Activated CD8-positive, alpha-beta T cell treated with anti-CD3 and anti-CD28 coated beads for 36 hours (primary cell): ENCODE measurements at regions not wholly inside any gene's neighbourhood (a gene's known extent, or its start where the extent isn't known, plus 50 kb on each side); places are given as distances from the start of the nearest gene placed in this dataset.

Experiments
- ATAC-seq: fragments of 200-7000 bp; cut with Tn5 transposase; one replicate; pipeline ENCODE4 v1.10.0; 2021; ENCODE audit warnings: mild to moderate bottlenecking, moderate library complexity
- CTCF ChIA-PET: fragments of 350-600 bp; sonication (Branson Sonifier 250); formaldehyde crosslinking; loops from one replicate; lab custom pipeline; 2021; ENCODE audit warnings: antibody characterized with exemption; lab: Charles Lee
- POLR2A ChIA-PET: fragments of 350-600 bp; sonication (Branson Sonifier 250); formaldehyde crosslinking; loops from one replicate; lab custom pipeline; 2021; ENCODE audit warnings: antibody characterized with exemption; lab: Charles Lee
- DNase-seq: peaks from one replicate; pipeline ENCODE4 v3.0.0-alpha.2; 2020
- H3K27ac Mint-ChIP-seq: one replicate; pipeline ENCODE4 v1.8.0; 2021; ENCODE audit warnings: mild to moderate bottlenecking, mixed read lengths
- H3K27me3 Mint-ChIP-seq: one replicate; pipeline ENCODE4 v1.8.0; 2021; ENCODE audit warnings: mixed read lengths
- H3K36me3 Mint-ChIP-seq: one replicate; pipeline ENCODE4 v1.8.0; 2021; ENCODE audit warnings: low read depth, mixed read lengths
- H3K4me1 Mint-ChIP-seq: one replicate; pipeline ENCODE4 v1.8.0; 2021; ENCODE audit warnings: low read depth, mixed read lengths
- H3K4me3 Mint-ChIP-seq: one replicate; pipeline ENCODE4 v1.8.0; 2021; ENCODE audit warnings: mild to moderate bottlenecking, moderate library complexity, mixed read lengths
- H3K9me3 Mint-ChIP-seq: one replicate; pipeline ENCODE4 v1.8.0; 2021; ENCODE audit warnings: mixed read lengths
- CTCF ChIP-seq: fragments of 200-600 bp; IDR thresholded peaks from one replicate; pipeline ENCODE4 v1.8.0; 2022; ENCODE audit warnings: antibody characterized with exemption, mild to moderate bottlenecking
- intact Hi-C: fragments of 100-400 bp; cut with micrococcal nuclease; formaldehyde crosslinking; loops from one replicate; pipeline ENCODE4 v1.10.0; 2022

- ATAC-seq (peak; percentile 77), DNase-seq (peak; percentile 64)
- ChIA-PET POLR2A (no interaction called here), CTCF (interaction anchor here (1.0 kb wide), 1 partner anchor 367 kb away, joined by 3 read pairs; no protein-coding TSS in a partner anchor)
- H3K4me3 Mint-ChIP-seq: no peak overlapping the region
- H3K36me3 Mint-ChIP-seq: no peaks in the 10 kb centered on the region
- intact Hi-C loops: loop anchor here (5.0 to 10.0 kb wide), 3 partner anchors 181 to 1352 kb away; no protein-coding TSS in a partner anchor
- H3K27me3 Mint-ChIP-seq: peaks cover 7% of the 10 kb centered on the region
- TF ChIP-seq CTCF: peak; percentile 90
- H3K4me1 Mint-ChIP-seq: peaks cover 2% of the 10 kb centered on the region
- H3K9me3 Mint-ChIP-seq: no peaks in the 10 kb centered on the region
- no peak overlapping the region for H3K27ac Mint-ChIP-seq
Observed at GRCh38 chr2:204325468-204325867, 219.8 kb upstream of the PARD3B start.

DNA sequence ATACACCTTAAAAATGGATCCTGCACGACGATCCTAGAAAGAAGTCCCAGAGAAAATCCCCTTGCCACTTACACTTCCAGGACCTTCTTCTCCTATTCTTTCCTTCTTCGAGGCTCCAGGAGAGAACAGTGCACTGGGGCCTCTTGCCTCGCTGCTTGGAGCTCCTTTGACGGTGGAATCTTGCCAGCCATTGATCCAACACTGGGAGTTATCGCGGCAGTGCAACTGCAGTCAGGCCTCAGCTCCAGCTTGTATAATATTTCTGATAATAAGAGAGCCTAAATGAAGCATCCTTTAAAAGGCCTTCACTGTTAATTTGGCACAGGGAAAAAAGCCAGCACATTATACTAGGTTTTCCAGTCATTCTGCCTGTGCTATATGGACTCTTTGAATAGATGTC, 216.9 kb upstream of the PARD3B start:
- peaks cover 5% of the 10 kb centered on the region for H3K27me3 Mint-ChIP-seq
- H3K9me3 Mint-ChIP-seq: no peaks in the 10 kb centered on the region
- ChIA-PET POLR2A (no interaction called here), CTCF (no interaction called here)
- H3K4me3 Mint-ChIP-seq: no peak overlapping the region
- peaks cover 2% of the 10 kb centered on the region for H3K4me1 Mint-ChIP-seq
- no peak for TF ChIP-seq CTCF
- H3K27ac Mint-ChIP-seq: no peak overlapping the region
- ATAC-seq (no peak), DNase-seq (no peak)
- intact Hi-C loops: loop anchor here (5.0 to 10.0 kb wide), 3 partner anchors 184 to 1349 kb away; no protein-coding TSS in a partner anchor
- no peaks in the 10 kb centered on the region for H3K36me3 Mint-ChIP-seq

- no peak overlapping the region for H3K4me3 Mint-ChIP-seq
- peaks cover 7% of the 10 kb centered on the region for H3K27me3 Mint-ChIP-seq
- H3K36me3 Mint-ChIP-seq: no peaks in the 10 kb centered on the region
- H3K9me3 Mint-ChIP-seq: no peaks in the 10 kb centered on the region
- DNase-seq (no peak), ATAC-seq (no peak)
- peaks cover 2% of the 10 kb centered on the region for H3K4me1 Mint-ChIP-seq
- ChIA-PET POLR2A (no interaction called here), CTCF (no interaction called here)
- intact Hi-C loops: loop anchor here (5.0 to 10.0 kb wide), 3 partner anchors 184 to 1348 kb away; no protein-coding TSS in a partner anchor
- no peak for TF ChIP-seq CTCF
- no peak overlapping the region for H3K27ac Mint-ChIP-seq
Observed at GRCh38 chr2:204329016-204329415, 216.3 kb upstream of the PARD3B start.

GRCh38 chr2:204329532-204329931, 215.7 kb upstream of the PARD3B start:
- H3K27me3 Mint-ChIP-seq: peaks cover 4% of the 10 kb centered on the region
- no peaks in the 10 kb centered on the region for H3K9me3 Mint-ChIP-seq
- intact Hi-C loops: loop anchor here (5.0 to 10.0 kb wide), 3 partner anchors 185 to 1348 kb away; no protein-coding TSS in a partner anchor
- no peaks in the 10 kb centered on the region for H3K36me3 Mint-ChIP-seq
- DNase-seq: no peak
- no peak overlapping the region for H3K27ac Mint-ChIP-seq
- no peak for TF ChIP-seq CTCF
- ATAC-seq: no peak
- no peak overlapping the region for H3K4me3 Mint-ChIP-seq
- ChIA-PET CTCF (no interaction called here), POLR2A (no interaction called here)
- H3K4me1 Mint-ChIP-seq: peaks cover 2% of the 10 kb centered on the region

GRCh38 chr2:204331180-204331579, 214.1 kb upstream of the PARD3B start:
- Mint-ChIP-seq H3K9me3 (no peaks in the 10 kb centered on the region), H3K27ac (no peak overlapping the region), H3K4me3 (no peak overlapping the region), H3K4me1 (no peaks in the 10 kb centered on the region), H3K27me3 (peaks cover 7% of the 10 kb centered on the region), H3K36me3 (no peaks in the 10 kb centered on the region)
- ChIA-PET POLR2A (no interaction called here), CTCF (no interaction called here)
- no peak for DNase-seq
- TF ChIP-seq CTCF: no peak
- intact Hi-C loops: no loop called here
- no peak for ATAC-seq
